NOMO-1 treated with dmso at 0.1 percent for 144 hours (cell line): ENCODE measurements at regions not wholly inside any gene's neighbourhood (a gene's known extent, or its start where the extent isn't known, plus 50 kb on each side); places are given as distances from the start of the nearest gene placed in this dataset.

Experiments
- DNase-seq: peaks from one replicate; lab custom pipeline; 2025; ENCODE audit not compliant: unreplicated experiment; lab: John Stamatoyannopoulos, UW

GRCh38 chr11:39145346-39145745 is 2314.1 kb downstream of the LRRC4C start:
- DNase-seq = no peak

DNA sequence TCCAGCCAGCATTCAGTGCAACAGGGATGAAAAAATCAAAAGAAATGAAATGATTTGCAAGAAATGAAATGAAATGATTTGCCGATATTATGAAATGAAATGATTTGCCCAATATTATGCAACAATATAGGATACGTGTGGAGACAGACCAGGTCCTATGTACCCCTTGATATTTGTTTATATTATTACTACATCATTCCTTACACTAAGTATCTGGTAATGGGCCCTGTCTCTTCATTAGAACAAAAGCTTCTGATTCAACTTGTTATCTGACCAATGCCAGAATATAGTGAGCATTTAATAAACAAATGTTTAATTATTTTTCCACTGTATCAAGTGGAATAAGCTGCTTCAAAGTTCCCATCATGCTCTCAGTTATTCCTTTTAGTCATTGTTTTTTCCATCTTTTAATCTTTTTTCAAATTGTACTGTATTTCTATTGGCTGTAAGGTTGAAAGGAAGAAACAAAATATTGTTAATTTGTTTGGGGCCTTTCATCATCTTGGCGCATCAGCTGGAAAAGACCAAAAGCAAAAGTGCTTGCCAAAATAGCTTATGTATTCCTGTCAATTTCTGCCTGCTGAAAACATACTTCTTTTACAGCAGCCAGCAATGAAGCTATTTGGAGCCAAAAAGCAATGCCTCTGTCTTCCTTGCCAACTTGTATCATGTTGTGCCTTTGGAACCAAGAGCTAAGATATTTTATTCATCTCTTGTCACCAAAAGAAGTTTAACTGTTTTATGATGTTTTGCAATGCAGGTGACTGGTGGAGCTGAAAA is 2314.9 kb downstream of the LRRC4C start:
- DNase-seq = no peak

DNA sequence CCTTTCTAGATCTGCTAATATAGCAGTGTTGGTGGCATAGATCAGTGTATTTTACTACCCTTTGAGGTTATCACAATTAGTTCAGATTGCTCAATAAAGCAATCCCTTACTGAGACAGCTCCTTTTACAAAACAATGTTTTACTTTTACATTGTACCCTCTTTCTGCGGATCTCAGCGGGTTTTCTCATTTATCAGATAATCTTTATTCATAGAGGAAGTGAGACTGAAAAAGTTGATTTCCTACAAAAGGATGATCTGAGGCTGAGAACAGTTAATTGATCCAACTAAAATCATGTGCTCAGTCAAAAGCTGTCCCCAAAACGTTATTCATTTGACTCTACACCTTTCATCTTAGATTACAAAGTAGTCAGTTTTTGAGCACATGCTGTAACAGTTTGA is 2319.9 kb downstream of the LRRC4C start:
- DNase-seq = no peak

DNA sequence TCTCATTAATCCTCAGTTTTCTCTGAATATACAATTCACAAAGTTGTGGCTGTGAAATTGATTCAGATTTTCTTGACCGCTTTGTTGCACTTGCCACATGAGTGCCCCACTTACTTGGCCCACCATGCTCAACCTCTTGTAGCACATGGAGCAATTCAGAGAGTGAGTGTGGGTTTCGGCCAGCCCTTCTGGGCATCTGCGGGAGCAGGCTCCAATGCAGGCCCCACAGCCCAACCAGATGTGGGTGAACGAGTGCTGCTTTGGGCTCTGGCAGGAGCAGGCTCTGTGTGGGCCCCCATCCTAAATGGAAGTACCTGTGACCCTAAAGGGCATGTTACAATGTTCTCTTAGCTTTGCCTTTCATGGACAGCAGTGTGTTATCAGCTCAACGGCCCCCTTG is 2338.6 kb downstream of the LRRC4C start:
- no peak for DNase-seq

- no peak for DNase-seq
These were observed 2345.8 kb downstream of the LRRC4C start for GRCh38 chr11:39113606-39114005.

GRCh38 chr11:39102236-39102635 is 2357.2 kb downstream of the LRRC4C start:
- no peak for DNase-seq

GRCh38 chr11:39078465-39078864 is 2381.0 kb downstream of the LRRC4C start:
- no peak for DNase-seq

DNA sequence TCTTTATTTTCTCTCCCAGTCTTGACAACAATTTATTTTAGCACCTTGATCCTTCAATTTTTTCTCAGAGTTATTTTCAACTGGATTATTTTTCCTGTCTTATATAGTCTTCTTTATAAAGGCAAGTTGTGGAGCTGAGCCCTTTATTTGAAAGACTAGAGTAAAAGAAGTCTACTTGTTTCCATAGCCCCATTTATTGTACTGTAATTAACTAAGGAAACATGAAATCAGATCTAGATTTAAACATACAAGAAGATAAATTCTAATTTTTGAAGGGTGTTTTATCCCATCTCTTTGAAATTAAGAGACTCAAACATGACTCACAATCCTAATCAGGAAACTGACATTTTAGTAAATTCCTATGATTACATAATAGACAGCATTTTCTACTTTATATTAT is 2421.8 kb downstream of the LRRC4C start:
- DNase-seq = no peak

GRCh38 chr11:39036021-39036420 is 2423.4 kb downstream of the LRRC4C start:
- no peak for DNase-seq

DNA sequence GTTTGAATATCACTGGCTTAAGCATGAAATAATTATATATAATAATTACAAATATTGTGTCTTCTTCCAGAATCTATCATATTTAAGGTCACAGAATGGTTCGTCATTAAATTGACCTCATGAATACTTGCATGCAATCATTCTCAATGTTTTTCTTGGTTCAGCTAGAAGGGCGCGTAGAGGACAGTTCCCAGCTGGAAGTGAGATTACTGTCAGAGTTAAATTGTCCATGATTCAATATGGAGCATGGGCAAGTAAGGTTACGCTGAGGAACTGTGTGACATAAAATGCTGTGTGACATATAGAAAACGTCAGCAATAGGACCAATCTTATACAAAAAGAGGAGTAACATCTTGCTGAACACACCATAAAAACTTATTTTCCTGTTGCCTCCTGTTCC is 2423.5 kb upstream of the RAG2 start:
- DNase-seq = no peak

DNA sequence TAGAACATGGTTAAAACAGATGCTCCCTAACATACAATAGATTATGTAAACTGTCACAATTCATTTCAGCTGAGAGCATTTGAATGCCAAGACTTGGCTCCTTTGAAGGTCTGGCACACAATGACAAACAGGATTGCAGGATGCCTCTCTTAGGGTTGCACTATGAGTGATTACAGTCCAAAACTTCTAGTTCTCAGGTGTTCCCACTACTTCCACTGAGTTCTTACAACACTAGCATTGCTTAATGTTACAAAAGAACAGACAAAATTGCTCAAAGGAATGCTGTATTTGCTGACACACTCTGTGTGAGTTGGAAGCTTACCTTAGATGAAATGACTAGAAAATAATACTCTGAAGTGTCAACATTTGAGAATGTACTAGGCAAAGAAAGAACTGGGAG is 2413.8 kb upstream of the RAG2 start:
- no peak for DNase-seq

DNA sequence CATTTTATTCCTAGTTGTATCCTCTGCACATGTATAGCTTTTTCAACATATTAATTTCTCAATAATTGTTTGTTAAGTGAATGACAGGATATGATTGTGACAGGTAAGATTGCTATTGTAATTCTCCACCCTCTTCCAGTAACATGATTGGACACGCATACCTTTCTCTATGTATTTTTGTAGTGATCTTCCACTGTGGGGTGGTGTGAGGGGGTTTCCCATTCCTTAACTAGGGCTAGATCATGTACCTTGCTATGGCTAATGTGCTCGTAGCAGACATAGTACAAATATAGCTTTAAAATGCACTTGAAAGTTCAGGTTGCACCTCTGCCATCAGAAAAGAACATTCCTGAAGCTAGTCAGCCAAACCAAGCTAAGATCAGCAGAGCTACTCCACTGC is 2392.8 kb upstream of the RAG2 start:
- no peak for DNase-seq

DNA sequence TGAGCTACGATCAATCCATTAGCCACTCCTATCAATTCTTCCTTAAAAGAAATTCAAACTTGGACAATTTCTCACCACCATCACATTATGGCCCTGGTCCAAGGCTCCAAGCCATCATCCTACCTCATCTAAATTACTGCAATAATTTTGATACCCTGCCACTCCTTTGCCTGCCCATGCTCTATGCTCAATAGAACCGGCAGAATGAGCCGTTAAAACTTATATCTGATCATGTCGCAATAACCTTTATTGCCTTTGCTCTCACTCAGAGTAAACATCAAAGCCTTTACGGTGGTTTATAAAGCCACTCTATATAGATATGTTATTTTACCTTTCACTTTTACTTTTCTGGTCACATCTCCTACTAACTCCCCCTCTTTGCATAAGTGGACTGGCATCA is 2392.1 kb upstream of the RAG2 start:
- DNase-seq = no peak

DNA sequence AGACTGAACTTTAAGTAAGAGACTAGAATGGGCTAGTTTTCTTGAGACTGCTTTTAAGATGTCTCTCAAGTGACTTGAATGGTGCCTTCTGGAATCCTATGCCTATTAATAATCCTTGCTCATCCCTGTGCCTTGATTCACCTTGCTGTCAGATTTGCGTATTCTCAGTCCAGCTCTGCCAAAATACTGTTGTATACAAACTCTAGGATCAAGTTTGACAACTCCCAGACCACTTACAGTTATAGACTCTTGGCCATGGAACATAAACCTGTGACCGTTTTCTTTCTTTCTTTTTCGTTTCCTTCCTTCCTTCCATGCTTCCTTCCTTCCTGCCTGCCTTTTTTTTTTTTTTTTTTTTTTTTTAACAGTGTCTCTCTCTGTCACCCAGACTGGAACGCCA is 2390.9 kb upstream of the RAG2 start:
- no peak for DNase-seq

DNA sequence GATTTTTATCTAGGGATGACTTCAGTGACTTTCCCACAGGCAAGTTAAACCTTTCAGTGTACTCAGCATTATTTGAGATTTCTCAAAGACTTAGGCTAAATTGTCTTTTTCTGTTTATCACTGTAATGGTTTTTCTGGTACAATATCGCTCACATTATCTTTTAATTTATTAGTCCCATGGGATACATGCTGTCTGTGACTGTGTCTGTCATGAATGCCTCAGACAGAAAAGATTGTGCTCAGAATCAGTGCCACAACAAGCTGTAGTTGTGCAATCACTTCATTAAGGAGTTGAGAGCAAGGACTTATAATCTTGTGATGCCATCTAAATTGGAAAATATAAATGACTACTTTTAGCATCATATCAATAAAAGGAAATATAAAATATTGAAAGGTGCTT is 2374.2 kb upstream of the RAG2 start:
- DNase-seq = no peak

GRCh38 chr11:38971141-38971540 is 2373.1 kb upstream of the RAG2 start:
- no peak for DNase-seq

GRCh38 chr11:38968951-38969350 is 2370.9 kb upstream of the RAG2 start:
- DNase-seq = no peak

DNA sequence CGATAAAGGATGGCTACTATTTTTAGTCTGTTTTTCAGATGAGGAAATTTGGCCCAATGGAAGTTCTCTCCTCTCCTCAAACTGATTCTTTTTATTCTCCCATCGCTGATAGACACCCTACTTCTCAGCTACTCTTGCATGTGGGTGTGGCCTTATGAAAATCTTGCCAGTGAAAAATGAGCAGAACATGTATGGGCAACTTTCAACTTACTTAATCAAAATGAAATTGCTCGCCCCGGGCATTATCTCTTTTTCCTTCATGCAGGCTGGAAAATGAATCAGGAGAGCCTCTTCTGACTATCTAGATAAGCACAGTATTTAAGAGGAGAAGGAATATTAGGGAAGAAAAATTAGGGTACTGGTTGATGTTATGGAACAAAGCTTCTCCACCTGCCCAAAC is 2354.7 kb upstream of the RAG2 start:
- DNase-seq = no peak

DNA sequence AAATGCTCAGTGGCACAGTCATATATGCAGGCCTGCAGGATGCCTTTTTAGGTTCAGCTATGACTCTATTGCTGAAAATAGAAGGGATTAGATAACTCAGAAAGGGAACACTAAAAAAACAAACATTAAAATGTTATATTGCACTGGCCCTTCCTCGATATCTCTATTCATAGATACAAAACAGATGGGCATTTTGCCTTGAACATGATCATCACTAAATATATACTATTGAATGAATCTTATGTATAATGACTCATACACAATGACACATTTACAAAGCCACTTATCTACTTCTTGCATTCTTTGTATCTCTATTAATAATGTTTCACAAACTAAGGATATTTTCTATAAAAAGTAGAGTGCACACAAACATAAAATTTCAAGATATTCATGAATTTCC is 2352.8 kb upstream of the RAG2 start:
- DNase-seq = no peak

GRCh38 chr11:38948392-38948791 is 2350.4 kb upstream of the RAG2 start:
- DNase-seq = no peak

- DNase-seq = no peak
These were observed 2339.7 kb upstream of the RAG2 start for GRCh38 chr11:38937709-38938108.

DNA sequence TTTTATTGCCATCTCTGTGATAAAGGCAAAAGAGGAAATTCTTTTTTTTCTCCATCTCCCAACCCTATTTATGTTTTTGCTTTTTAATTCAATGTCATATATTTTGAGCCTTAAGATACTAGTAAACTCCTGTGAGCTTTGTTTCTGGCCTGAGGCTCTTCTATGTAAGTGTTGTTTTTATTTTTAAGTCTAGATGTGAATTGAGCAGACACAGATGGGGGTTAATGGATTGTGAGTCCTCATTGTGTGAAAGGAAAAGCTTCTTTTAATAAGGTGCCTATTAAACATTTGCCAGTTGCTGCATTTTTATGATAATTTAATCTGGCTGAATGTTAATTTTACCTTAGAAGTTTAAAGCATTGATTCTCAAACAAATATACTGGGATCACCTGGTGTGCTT is 2337.9 kb upstream of the RAG2 start:
- DNase-seq = no peak

DNA sequence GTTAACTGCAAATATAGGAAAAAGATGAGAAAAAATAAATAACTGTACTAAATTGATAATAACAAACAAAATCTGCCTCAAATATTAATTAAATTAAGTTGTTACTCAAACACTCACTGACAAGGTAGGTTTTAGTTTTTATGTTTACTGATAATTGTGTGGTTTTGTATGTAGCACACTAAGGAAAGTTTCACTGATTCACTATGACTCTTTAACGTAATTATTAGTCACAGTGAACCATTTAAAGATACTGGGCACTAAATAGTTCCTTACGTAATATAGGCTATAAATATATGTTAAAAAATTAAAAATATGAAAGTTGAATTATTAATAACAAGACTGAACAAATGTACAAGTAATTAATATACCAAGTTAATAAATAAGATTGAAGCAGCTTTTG is 2330.0 kb upstream of the RAG2 start:
- DNase-seq = no peak
